Effector memory CD8-positive, alpha-beta T cell (primary cell): ENCODE measurements at regions not wholly inside any gene's neighbourhood (a gene's known extent, or its start where the extent isn't known, plus 50 kb on each side); places are given as distances from the start of the nearest gene placed in this dataset.
"Not testable (repeated sequence)": the region's sequence is repeated elsewhere in the genome, so short reads cannot be mapped to it uniquely, and the experiment has no call there.

Source experiments
- ATAC-seq: fragments of 150-1000 bp; cut with Tn5 transposase; replicated peaks from 2 replicates; pipeline ENCODE4 v1.10.0; 2021; ENCODE audit warnings: mild to moderate bottlenecking, moderate library complexity
- DNase-seq, 3 experiments: peaks; one replicate each; pipeline ENCODE4 v3.0.0; 2021
- H3K27ac Mint-ChIP-seq, 2 donors: one replicate each; pipeline ENCODE4 v1.8.0; 2022; ENCODE audit warnings: mild to moderate bottlenecking in 2 of 2, mixed read lengths in 2 of 2, moderate library complexity in 2 of 2
- H3K27me3 Mint-ChIP-seq, 2 donors: one replicate each; pipeline ENCODE4 v1.8.0; 2022; ENCODE audit warnings: mixed read lengths in 2 of 2
- H3K36me3 Mint-ChIP-seq: one replicate; pipeline ENCODE4 v1.8.0; 2022; ENCODE audit warnings: mild to moderate bottlenecking, moderate library complexity, mixed read lengths; ENCODE audit not compliant: insufficient read depth
- H3K4me1 Mint-ChIP-seq, 2 donors: one replicate each; pipeline ENCODE4 v1.8.0; 2022; ENCODE audit warnings: low read depth in 2 of 2, mixed read lengths in 2 of 2
- H3K4me3 Mint-ChIP-seq, 2 donors: one replicate each; pipeline ENCODE4 v1.8.0; 2022; ENCODE audit warnings: mild to moderate bottlenecking in 2 of 2, mixed read lengths in 2 of 2, moderate library complexity in 2 of 2
- H3K9me3 Mint-ChIP-seq, 2 donors: one replicate each; pipeline ENCODE4 v1.8.0; 2022; ENCODE audit warnings: mixed read lengths in 2 of 2

DNA sequence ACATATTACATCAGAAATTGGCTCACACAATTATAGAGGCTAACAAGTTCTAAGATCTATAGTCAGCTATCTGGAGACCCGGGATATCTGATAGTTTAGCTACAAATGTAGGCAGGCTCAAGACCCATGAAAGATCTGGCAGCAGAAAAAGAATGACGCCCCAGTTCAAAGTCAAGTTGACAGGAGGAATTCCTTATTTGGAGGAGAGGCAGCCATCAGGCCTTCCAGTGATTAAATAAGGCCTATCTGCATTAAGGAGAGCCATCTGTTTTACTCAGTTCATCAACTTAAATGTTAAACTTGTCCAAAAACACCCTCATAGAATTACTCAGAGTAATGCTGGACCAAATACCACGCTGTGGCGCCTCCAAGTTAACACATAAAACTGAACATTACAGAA is 1402.6 kb downstream of the FAM181B start:
- Mint-ChIP-seq H3K4me1 (no peaks in the 10 kb centered on the region), H3K9me3 (peaks cover 5 to 17% of the 10 kb centered on the region in 2 donors), H3K27me3 (no peaks in the 10 kb centered on the region), H3K4me3 (no peak overlapping the region), H3K27ac (no peak overlapping the region), H3K36me3 (no peaks in the 10 kb centered on the region)
- DNase-seq (no peak), ATAC-seq (no peak)

DNA sequence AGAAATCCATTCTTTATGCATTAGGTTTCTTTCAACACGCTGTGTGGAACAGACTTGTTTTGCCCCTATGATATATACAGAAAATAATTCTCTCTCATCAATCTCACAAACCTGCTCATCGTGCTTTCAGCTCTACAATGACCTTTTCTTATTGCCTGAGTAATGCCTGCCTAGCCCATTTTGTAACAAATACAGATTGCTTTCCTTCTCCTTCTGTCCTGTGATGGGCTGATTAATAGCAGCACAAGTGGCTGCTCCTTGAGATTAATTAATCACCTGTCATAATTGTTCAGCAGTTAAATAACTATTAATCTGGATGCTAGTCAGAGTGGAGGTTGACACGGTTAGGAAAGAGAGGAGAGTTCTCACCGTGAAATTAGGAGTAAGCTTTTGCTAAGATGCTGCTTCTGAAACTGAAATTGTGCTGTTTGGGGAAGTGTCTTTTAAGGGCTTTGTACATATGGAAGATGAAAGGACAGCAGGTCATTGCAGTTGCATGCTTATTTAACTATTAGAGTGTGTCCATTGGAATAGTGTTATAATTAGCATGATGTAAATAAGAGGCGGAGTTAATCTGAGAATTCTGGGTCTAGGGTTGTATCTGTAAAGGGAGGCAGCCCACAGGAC is 1430.5 kb downstream of the FAM181B start:
- no peaks in the 10 kb centered on the region for H3K4me1 Mint-ChIP-seq
- ATAC-seq (no peak), DNase-seq (no peak)
- H3K27me3 Mint-ChIP-seq = no peaks in the 10 kb centered on the region
- no peaks in the 10 kb centered on the region for H3K36me3 Mint-ChIP-seq
- peaks cover 11 to 12% of the 10 kb centered on the region in 2 donors for H3K9me3 Mint-ChIP-seq
- no peak overlapping the region for H3K27ac Mint-ChIP-seq
- H3K4me3 Mint-ChIP-seq = no peak overlapping the region

DNA sequence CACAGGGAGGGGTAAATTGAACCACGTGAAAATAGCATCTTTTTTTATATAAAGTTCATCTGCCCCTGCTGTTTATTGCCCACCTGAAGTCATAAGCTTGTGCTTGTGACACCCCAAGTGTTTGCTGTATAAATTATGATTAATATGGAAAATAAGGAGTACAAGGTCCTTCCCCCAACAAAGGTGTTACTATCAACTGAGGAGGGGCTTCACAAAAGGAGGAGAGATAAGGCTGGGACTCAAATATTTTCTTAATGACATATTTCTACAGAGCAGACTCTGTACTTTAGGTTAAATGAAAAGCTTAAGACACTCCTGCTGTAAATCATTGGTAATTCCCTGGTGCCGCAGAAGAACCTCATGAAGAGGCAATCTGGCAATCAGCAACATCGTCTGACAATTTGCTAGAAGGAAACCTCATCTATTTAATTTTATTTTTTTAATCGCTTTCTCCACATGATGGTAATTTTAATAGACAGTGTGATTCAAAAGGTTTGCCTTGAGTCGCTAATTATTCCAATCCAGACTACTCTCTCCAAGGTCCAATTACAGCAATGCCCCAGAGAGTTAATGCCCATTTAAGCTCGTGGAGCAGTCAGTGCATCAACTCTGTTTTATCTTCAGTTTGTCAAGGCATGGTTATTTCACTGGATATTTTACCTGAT is 1432.4 kb downstream of the FAM181B start:
- H3K36me3 Mint-ChIP-seq = no peaks in the 10 kb centered on the region
- no peaks in the 10 kb centered on the region for H3K27me3 Mint-ChIP-seq
- ATAC-seq (no peak), DNase-seq (no peak)
- no peak overlapping the region for H3K4me3 Mint-ChIP-seq
- no peaks in the 10 kb centered on the region for H3K4me1 Mint-ChIP-seq
- H3K27ac Mint-ChIP-seq = no peak overlapping the region
- H3K9me3 Mint-ChIP-seq = peaks cover 8 to 11% of the 10 kb centered on the region in 2 donors

DNA sequence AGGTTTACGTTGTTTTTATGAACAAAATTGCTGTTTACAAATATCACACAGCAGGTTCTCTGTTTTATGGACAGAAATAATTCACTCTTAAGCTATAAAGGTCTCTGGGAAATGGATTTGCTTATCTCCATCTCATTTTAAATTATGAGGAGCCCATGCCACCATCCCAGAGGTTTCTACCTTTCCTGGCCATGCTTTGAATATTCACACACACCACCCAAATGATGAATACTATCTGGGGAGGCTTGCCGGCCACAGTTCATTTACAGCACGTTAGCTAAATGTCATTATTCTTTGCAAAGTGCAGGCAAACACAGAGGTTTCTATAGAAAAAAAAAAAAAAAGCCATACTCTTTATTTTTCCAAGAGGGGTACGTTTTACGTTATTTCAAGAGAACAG is 1446.7 kb downstream of the FAM181B start:
- H3K27ac Mint-ChIP-seq = no peak overlapping the region
- H3K9me3 Mint-ChIP-seq = peaks cover 14 to 16% of the 10 kb centered on the region in 2 donors
- H3K36me3 Mint-ChIP-seq = no peaks in the 10 kb centered on the region
- H3K27me3 Mint-ChIP-seq = no peaks in the 10 kb centered on the region
- DNase-seq = no peak
- H3K4me3 Mint-ChIP-seq = no peak overlapping the region
- ATAC-seq = no peak
- no peaks in the 10 kb centered on the region for H3K4me1 Mint-ChIP-seq

DNA sequence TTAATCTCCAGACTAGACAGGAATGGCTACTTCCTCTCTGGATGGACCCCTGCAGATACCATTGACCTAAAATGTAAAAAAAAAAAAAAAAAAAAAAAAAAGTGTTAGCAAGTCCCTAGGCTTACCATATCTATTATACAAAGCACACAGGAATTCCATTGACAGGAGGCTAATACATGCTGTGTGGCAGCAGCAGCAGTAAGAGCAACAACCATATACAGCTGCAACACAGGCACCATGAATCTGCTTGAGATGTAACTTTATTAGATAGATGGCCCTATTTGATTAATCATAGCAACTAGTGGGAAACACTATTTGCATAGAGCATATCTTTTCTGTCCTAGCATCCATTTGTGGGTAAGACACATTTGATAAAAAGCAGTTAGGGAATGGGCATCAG is 1447.1 kb downstream of the FAM181B start:
- H3K27me3 Mint-ChIP-seq = no peaks in the 10 kb centered on the region
- DNase-seq = no peak
- H3K36me3 Mint-ChIP-seq = no peaks in the 10 kb centered on the region
- H3K27ac Mint-ChIP-seq = no peak overlapping the region
- ATAC-seq = no peak
- no peak overlapping the region for H3K4me3 Mint-ChIP-seq
- H3K4me1 Mint-ChIP-seq = no peaks in the 10 kb centered on the region
- peaks cover 16 to 20% of the 10 kb centered on the region in 2 donors for H3K9me3 Mint-ChIP-seq

DNA sequence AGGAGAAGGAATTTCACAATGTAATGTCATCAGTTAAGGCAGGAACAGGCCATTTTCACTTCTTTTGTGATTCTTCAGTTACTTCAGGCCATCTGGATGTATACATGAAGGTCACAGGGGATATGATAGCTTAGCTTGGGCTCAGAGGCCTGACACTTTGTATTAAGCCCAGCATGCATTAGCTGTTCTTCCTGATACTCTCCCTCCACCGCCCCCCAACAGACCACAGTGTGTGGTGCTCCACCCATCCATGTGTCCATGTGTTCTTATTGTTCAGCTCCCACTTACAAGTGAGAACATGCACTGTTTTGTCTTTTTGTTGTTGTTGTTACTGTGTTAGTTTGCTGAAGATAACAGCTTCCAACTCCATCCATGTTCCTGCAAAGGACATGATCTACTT is 1453.4 kb downstream of the FAM181B start:
- H3K27me3 Mint-ChIP-seq, ATAC-seq, DNase-seq, H3K36me3 Mint-ChIP-seq, H3K27ac Mint-ChIP-seq, H3K4me3 Mint-ChIP-seq, H3K4me1 Mint-ChIP-seq: not testable (repeated sequence)
- H3K9me3 Mint-ChIP-seq = peaks cover 15 to 19% of the 10 kb centered on the region in 2 donors

DNA sequence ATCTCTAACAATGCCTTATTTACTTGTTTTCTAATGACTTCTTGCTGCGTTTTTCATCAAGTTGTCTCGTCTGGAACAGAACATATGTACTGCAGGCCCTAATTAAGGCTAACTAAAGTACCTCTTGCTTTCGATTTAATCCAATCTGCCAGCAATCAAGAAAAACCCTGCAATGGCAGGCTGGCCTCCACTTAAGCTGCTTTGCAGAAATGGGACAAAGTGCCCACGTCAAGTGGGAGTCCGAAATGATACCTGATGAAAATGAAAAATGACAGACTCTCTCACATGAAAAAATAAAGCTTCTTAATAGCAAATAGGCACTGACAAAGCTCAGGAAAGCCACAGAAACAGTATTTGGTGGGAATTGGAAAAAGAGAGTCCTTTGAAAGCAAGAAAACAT is 1454.7 kb downstream of the FAM181B start:
- ATAC-seq (no peak), DNase-seq (no peak)
- H3K4me3 Mint-ChIP-seq = no peak overlapping the region
- peaks cover 15 to 19% of the 10 kb centered on the region in 2 donors for H3K9me3 Mint-ChIP-seq
- no peaks in the 10 kb centered on the region for H3K27me3 Mint-ChIP-seq
- no peaks in the 10 kb centered on the region for H3K36me3 Mint-ChIP-seq
- H3K4me1 Mint-ChIP-seq = no peaks in the 10 kb centered on the region
- no peak overlapping the region for H3K27ac Mint-ChIP-seq

DNA sequence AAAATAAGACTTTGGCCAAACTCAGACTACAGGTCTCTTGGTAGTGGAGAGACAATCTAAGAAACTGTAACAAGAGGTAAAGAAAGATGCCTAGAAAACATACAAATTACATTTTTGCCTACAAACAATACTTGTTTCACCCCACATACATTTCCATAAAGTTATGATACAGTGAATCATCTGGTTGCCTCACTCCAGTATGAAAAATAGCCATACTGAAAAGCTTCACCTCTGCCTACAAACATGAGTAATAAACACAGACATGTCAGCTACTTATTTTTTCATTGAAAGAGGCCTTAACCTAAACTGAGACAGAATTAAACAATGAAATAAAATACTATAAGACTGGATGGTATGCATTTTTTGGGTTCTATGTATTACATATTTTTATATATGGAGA is 1463.0 kb downstream of the FAM181B start:
- Mint-ChIP-seq H3K36me3 (no peaks in the 10 kb centered on the region), H3K4me1 (no peaks in the 10 kb centered on the region), H3K27ac (no peak overlapping the region), H3K9me3 (peaks cover 0 to 4% of the 10 kb centered on the region in 2 donors), H3K4me3 (no peak overlapping the region), H3K27me3 (no peaks in the 10 kb centered on the region)
- ATAC-seq (no peak), DNase-seq (no peak)

DNA sequence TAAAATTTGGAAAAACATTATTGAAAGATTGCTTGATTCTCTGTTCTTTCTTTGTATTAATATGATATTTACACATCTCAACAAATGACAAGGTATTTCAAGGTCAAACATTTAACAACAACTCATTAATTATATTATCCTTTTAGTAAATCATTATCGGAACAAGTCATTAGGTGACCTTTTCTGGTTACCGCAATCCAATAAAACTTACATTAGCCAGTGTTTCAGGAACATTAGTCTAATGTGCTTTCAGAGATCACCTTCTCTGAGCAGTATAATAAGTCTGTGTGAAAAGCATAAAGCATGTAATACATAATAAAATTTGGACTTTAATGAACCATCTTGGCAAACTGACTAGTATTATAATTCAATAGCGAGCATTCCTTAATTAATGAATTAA is 1466.4 kb downstream of the FAM181B start:
- Mint-ChIP-seq H3K27ac (no peak overlapping the region), H3K36me3 (no peaks in the 10 kb centered on the region), H3K9me3 (peaks cover 0 to 2% of the 10 kb centered on the region in 2 donors), H3K4me3 (no peak overlapping the region), H3K4me1 (no peaks in the 10 kb centered on the region), H3K27me3 (no peaks in the 10 kb centered on the region)
- ATAC-seq = no peak
- no peak for DNase-seq

DNA sequence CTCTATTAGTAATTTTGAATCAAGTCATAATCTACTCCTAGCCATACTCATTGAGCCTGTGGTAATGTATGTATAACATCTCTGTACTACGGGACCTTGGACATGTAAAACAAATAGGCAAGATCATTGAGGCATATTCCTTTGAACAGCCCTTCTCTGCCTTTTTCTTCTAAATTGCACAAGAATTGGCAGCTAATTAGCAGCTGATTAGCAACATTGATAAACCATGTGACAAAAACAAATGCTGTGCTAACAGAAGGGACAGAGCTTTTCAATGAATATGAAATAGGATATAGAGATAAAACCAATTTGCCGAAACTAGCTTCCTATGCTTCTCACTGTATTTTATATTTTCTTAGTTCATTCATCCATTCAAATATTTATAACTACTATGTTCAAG is 1474.2 kb downstream of the FAM181B start:
- Mint-ChIP-seq H3K27ac (no peak overlapping the region), H3K4me1 (no peaks in the 10 kb centered on the region), H3K4me3 (no peak overlapping the region), H3K27me3 (no peaks in the 10 kb centered on the region), H3K9me3 (peaks cover 0 to 7% of the 10 kb centered on the region in 2 donors), H3K36me3 (no peaks in the 10 kb centered on the region)
- DNase-seq (no peak), ATAC-seq (no peak)

DNA sequence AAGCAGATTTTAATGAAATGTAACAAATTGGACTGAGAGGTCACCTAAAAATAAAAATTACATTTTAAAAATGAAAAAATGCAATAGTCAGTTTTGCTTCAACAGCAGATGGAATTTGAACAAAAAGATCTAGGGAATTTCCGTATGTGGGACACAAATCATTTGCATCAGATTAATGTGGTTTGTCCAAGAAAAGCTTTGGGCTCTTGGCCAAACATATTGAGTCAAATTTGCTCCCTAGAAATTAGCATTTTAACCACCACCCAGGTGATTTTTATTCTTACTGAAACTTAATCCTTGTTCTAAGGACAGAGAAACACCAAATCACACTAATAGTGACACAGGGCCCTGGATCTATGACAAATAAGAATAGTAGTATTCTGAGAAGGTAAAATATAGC is 1477.8 kb downstream of the FAM181B start:
- no peaks in the 10 kb centered on the region for H3K27me3 Mint-ChIP-seq
- DNase-seq (no peak), ATAC-seq (no peak)
- peaks cover 0 to 7% of the 10 kb centered on the region in 2 donors for H3K9me3 Mint-ChIP-seq
- H3K36me3 Mint-ChIP-seq = no peaks in the 10 kb centered on the region
- H3K4me1 Mint-ChIP-seq = no peaks in the 10 kb centered on the region
- no peak overlapping the region for H3K27ac Mint-ChIP-seq
- H3K4me3 Mint-ChIP-seq = no peak overlapping the region

DNA sequence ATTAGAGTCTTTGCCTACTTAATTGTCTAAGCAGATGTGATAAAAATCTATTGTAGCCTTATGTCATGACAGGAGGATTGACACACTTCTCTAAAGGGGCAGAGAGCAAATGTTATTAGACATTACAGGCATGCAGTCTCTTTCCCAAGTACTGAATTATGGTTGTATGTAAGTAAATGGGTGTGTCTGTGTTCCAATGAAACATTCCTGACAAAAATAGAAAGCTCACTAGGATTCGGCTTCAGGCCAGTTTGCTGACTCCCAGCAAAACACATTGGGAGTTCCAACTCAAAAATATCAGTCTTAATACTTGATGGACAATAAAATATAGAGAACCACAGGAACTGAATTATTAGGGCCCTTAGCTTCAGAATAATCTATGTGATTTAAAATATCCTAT is 1480.4 kb downstream of the FAM181B start:
- Mint-ChIP-seq H3K27ac (no peak overlapping the region), H3K36me3 (no peaks in the 10 kb centered on the region), H3K4me3 (no peak overlapping the region), H3K4me1 (no peaks in the 10 kb centered on the region), H3K27me3 (no peaks in the 10 kb centered on the region), H3K9me3 (peaks cover 2 to 4% of the 10 kb centered on the region in 2 donors)
- DNase-seq (no peak), ATAC-seq (no peak)

DNA sequence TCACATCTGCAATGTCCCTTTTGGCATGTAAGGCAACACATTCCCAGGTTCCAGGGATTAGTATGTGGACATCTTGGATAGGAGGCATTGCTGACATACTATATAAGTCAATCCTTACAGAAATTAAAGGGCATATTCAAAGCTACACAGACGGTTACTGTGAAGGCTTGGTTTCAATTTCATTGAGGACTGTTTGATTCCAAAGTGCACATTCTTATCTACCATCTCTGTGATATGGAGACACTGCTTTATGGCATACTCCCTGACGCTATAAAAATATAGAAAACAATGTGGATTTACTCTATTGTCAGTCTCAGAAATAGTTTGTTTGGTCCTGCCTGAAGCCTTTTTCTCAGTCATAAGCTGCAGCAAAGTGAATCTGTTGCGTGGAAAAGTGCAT is 1486.7 kb downstream of the FAM181B start:
- Mint-ChIP-seq H3K27ac (no peak overlapping the region), H3K36me3 (no peaks in the 10 kb centered on the region), H3K27me3 (no peaks in the 10 kb centered on the region), H3K9me3 (peaks cover 14 to 16% of the 10 kb centered on the region in 2 donors), H3K4me3 (no peak overlapping the region), H3K4me1 (no peaks in the 10 kb centered on the region)
- DNase-seq = no peak
- no peak for ATAC-seq

DNA sequence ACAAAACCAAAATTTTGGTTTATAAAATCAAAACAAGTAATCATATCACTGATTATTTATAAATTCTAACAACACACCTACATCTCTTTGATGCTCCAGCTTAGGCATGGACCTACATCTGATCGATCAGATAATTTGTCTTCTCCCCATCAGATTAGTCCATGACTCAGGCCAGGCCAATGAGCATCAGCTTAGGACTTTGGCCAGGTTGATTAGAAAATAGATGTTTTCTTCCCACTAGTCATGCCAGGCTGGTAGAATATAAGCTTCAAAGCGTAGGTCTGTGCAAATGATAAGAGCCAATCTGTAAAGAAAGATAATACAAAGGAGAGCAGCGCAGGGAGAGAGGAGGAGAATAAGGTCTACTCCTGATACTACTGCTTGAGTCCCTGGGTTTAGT is 1487.9 kb downstream of the FAM181B start:
- no peaks in the 10 kb centered on the region for H3K27me3 Mint-ChIP-seq
- DNase-seq = no peak
- peaks cover 14 to 16% of the 10 kb centered on the region in 2 donors for H3K9me3 Mint-ChIP-seq
- ATAC-seq = no peak
- H3K4me1 Mint-ChIP-seq = no peaks in the 10 kb centered on the region
- no peaks in the 10 kb centered on the region for H3K36me3 Mint-ChIP-seq
- H3K27ac Mint-ChIP-seq = no peak overlapping the region
- H3K4me3 Mint-ChIP-seq = no peak overlapping the region
